ENCODE measurements at regions not wholly inside any gene's neighbourhood (a gene's known extent, or its start where the extent isn't known, plus 50 kb on each side); places are given as distances from the start of the nearest gene placed in this dataset.

- 100% methylated on average over 1 of the region's 1 CpG for WGBS, 2 experiments (ENCODE audit: insufficient coverage in 1 of 2, insufficient read length in 1 of 2)
- Histone ChIP-seq H3K9me3 (ENCODE audit: control insufficient read depth, low read length) (no peaks in the 10 kb centered on the region), H3K9ac (ENCODE audit: extremely low read depth, low read length, poor library complexity, severe bottlenecking) (no peak overlapping the region), H3K27me3 (ENCODE audit: control insufficient read depth, insufficient read depth, low read length, poor library complexity, severe bottlenecking) (no peaks in the 10 kb centered on the region), H3K27ac (ENCODE audit: low read depth, low read length) (no peak overlapping the region), H3K4me3 (ENCODE audit: low read length) (no peak overlapping the region), H3K4me1 (ENCODE audit: control insufficient read depth, insufficient read depth, low read length) (no peaks in the 10 kb centered on the region), H3K36me3 (ENCODE audit: control insufficient read depth, insufficient read depth, low read length) (no peaks in the 10 kb centered on the region)
- H3K36me3 Mint-ChIP-seq (ENCODE audit: low read depth): no peaks in the 10 kb centered on the region
- no peak for TF ChIP-seq CTCF (conservative IDR thresholded peaks at IDR 0.05)
- H3K4me3 Mint-ChIP-seq: no peak overlapping the region
- H3K27me3 Mint-ChIP-seq (ENCODE audit: insufficient read depth): no peaks in the 10 kb centered on the region
- no peak for DNase-seq
- H3K4me1 Mint-ChIP-seq: no peaks in the 10 kb centered on the region
- no peak overlapping the region for H3K27ac Mint-ChIP-seq
- peaks cover 7% of the 10 kb centered on the region for H3K9me3 Mint-ChIP-seq
Measured at GRCh38 chr6:25165800-25166199, 113.4 kb upstream of the CARMIL1 start.

- no peak for TF ChIP-seq CTCF (conservative IDR thresholded peaks at IDR 0.05)
- H3K27me3 Mint-ChIP-seq (ENCODE audit: insufficient read depth): no peaks in the 10 kb centered on the region
- Histone ChIP-seq H3K27me3 (ENCODE audit: control insufficient read depth, insufficient read depth, low read length, poor library complexity, severe bottlenecking) (no peaks in the 10 kb centered on the region), H3K4me3 (ENCODE audit: low read length) (no peak overlapping the region), H3K36me3 (ENCODE audit: control insufficient read depth, insufficient read depth, low read length) (no peaks in the 10 kb centered on the region), H3K4me1 (ENCODE audit: control insufficient read depth, insufficient read depth, low read length) (no peaks in the 10 kb centered on the region), H3K27ac (ENCODE audit: low read depth, low read length) (no peak overlapping the region), H3K9me3 (ENCODE audit: control insufficient read depth, low read length) (no peaks in the 10 kb centered on the region), H3K9ac (ENCODE audit: extremely low read depth, low read length, poor library complexity, severe bottlenecking) (no peak overlapping the region)
- no peak for DNase-seq
- H3K27ac Mint-ChIP-seq: no peak overlapping the region
- no peak overlapping the region for H3K4me3 Mint-ChIP-seq
- H3K4me1 Mint-ChIP-seq: no peaks in the 10 kb centered on the region
- H3K36me3 Mint-ChIP-seq (ENCODE audit: low read depth): no peaks in the 10 kb centered on the region
- 93 to 95% methylated on average over 5 to 6 of the region's 6 CpGs for WGBS, 2 experiments (ENCODE audit: insufficient coverage in 1 of 2, insufficient read length in 1 of 2)
- peaks cover 4% of the 10 kb centered on the region for H3K9me3 Mint-ChIP-seq
Measured at GRCh38 chr6:25166955-25167748, 112.0 kb upstream of the CARMIL1 start.

GRCh38 chr6:25167961-25168360, 111.2 kb upstream of the CARMIL1 start:
- H3K27me3 ChIP-seq (ENCODE audit: control insufficient read depth, insufficient read depth, low read length, poor library complexity, severe bottlenecking): no peaks in the 10 kb centered on the region
- no peak overlapping the region for H3K4me3 Mint-ChIP-seq
- no peak overlapping the region for H3K9ac ChIP-seq (ENCODE audit: extremely low read depth, low read length, poor library complexity, severe bottlenecking)
- H3K9me3 Mint-ChIP-seq: peaks cover 4% of the 10 kb centered on the region
- no peaks in the 10 kb centered on the region for H3K27me3 Mint-ChIP-seq (ENCODE audit: insufficient read depth)
- H3K9me3 ChIP-seq (ENCODE audit: control insufficient read depth, low read length): no peaks in the 10 kb centered on the region
- no peak for DNase-seq
- no peak for TF ChIP-seq CTCF (conservative IDR thresholded peaks at IDR 0.05)
- H3K4me1 Mint-ChIP-seq: no peaks in the 10 kb centered on the region
- H3K36me3 ChIP-seq (ENCODE audit: control insufficient read depth, insufficient read depth, low read length): no peaks in the 10 kb centered on the region
- no peak overlapping the region for H3K27ac Mint-ChIP-seq
- no peaks in the 10 kb centered on the region for H3K36me3 Mint-ChIP-seq (ENCODE audit: low read depth)
- H3K4me3 ChIP-seq (ENCODE audit: low read length): no peak overlapping the region
- H3K27ac ChIP-seq (ENCODE audit: low read depth, low read length): no peak overlapping the region
- WGBS, 2 experiments (ENCODE audit: insufficient coverage in 1 of 2, insufficient read length in 1 of 2): 88% methylated on average over 1 of the region's 1 CpG; no CpG with 5 or more reads in 1 of the 2 experiments
- no peaks in the 10 kb centered on the region for H3K4me1 ChIP-seq (ENCODE audit: control insufficient read depth, insufficient read depth, low read length)
